GM18867 (cell line): ENCODE measurements at regions not wholly inside any gene's neighbourhood (a gene's known extent, or its start where the extent isn't known, plus 50 kb on each side); places are given as distances from the start of the nearest gene placed in this dataset.

Source experiments
- ATAC-seq: cut with Tn5 transposase; IDR thresholded peaks from one replicate; pipeline ENCODE4 v1.9.1; 2021; ENCODE audit warnings: mild to moderate bottlenecking, moderate library complexity; ENCODE audit not compliant: unreplicated experiment

DNA sequence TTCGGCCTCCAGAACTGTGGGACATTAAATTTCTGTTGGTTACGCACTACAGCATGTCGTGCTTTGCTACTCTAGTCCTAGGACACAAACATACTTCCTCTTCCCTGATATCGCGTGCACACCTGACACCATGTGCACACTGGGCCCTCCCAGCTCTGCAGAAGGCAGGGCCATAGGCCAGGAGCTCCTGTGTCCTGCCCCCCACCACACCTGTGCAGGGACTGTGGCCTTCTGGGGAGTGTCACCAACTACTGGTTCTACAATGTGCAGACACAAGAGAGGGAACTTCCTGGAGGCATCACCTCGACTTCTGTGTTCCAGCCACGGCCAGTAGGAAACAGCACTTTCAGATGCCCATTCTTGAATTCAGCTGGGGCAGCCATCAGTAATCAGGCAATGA lies 646.4 kb upstream of the MGMT start:
- no peak for ATAC-seq

GRCh38 chr10:128823201-128823600 lies 643.8 kb upstream of the MGMT start:
- ATAC-seq: no peak

DNA sequence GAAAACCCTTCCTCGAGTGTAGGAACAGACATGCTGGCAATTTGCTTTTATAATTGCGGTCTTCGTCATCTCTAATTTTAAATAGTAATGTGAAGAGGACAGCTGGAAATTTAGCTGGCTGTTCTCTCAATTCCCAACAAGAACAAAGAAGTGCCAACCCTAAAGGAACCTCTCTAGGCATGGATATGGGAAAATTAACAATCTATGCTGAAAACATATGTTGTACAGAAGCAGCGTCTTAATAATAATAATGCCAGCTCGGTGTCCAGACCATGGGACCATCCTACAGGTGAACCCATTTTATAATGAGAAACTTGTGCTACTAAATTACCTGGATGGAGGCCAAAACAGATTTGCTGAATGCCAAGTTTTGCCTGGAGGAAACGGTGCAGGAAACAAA lies 641.4 kb upstream of the MGMT start:
- ATAC-seq: no peak

- no peak for ATAC-seq
These were observed 633.4 kb upstream of the MGMT start for GRCh38 chr10:128833671-128834070.

DNA sequence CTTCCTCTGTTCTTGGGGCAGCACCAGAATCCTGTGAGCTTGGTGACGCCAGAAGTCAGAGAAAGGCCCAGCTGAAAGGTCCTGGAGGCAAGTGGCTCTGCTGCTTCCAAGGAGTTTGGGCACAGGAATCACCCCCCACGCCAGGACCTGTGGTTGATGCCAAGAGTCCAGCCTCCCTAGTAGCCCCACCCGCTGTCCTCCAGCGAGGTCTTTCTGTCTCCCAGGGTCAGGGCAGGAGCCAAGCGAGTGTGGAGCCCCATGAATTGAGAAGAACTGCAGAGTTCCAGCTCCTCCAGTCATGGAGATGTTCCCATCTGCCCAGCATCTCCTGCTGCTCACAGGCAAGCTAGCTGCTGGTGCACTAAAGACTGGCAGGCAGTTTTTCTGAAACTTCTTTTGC lies 631.7 kb upstream of the MGMT start:
- ATAC-seq: no peak

DNA sequence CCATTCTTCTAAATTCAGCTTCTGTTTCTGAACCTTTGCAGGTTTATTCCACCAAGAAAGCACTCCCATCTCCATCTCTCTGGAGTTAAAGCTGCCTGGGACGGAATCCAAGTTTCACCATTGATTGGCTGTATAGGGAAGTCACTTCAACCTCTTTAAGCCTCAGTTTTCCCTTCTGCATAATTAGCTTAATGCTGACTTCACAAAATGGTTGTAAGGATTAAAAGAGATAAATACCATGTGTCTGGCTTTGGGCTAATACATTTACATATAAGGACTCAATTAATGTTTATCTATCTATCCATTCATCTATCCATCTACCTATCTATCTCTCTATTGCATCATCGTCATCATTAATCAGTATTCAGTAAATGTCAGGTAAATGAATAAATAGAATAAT lies 629.6 kb upstream of the MGMT start:
- ATAC-seq: no peak

DNA sequence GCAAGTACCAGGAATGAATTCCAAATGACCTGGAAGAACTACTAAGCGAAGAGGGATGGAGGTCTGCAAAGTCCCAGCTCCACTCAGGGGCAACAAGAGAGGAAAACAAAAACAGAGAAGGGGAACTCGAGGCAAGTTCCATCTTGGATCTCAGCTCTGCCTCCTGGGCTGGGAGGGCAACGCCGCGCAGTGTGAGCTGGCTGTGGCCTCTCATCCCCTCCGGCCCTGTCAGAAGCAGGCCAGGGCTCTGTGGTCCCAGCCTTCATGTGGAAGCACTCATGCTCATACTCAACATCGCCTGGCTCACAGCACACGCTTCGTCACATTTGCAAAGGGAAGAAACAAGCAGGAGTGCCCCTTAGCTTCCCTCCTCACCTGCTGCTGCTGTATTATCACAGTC lies 627.9 kb upstream of the MGMT start:
- ATAC-seq: no peak

- ATAC-seq: no peak
These were observed 627.3 kb upstream of the MGMT start for GRCh38 chr10:128839701-128840100.

DNA sequence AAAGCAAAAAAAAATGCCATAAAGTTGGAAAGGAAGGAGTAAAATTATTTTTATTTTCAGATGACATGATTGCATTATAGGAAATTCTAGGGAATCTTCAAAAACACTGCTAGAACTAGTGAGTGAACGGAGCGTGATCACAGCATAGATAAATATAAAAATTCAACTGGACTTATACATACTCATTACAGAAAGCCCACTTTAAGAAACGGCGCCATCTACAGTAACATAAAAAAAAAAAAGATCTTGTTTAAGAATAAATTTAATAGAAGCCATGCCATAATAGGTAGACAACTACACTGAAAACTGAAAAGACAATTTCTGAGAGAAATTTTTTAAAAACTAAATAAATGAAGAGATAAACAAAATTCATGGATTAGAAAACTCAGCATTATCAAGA lies 623.1 kb upstream of the MGMT start:
- no peak for ATAC-seq

DNA sequence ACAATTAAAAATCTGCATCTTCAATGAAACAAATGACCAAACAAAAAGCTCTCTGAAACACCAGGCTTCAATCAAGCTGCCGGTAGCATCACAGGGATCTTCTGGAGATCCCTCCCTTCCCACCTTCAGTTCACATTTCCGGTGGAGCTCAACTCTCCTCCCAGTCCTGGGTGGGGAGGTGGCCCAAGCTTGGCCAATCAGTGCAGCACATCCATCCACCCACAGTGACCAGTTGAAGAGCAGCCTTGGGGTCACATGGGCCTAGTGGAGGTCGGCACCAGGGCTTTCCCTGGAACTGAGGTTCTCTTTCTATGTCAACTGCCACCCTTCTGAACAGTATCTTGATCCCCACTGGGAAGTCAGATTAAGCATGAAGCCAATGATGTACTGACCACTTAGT lies 620.1 kb upstream of the MGMT start:
- ATAC-seq: no peak

DNA sequence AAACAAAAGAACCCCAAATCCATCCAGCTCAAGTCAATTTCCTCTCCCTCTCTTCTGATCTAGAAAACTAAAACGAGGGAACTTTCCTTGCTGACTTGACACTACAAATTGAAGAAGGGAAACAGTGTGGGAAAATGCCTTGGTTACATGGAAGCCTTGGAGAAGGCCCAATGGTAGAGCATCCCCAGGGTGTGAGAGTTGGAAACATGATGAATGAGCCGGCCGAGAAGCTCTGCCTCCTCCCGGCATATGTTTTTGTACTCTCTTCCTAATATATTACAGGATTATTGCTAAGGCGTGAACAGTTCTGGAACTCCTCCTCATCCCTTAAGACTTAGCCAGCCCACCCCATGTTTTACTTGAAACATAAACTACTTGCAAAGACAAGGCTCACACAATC lies 618.2 kb upstream of the MGMT start:
- ATAC-seq: no peak

- no peak for ATAC-seq
These were observed 616.4 kb upstream of the MGMT start for GRCh38 chr10:128850647-128851046.

DNA sequence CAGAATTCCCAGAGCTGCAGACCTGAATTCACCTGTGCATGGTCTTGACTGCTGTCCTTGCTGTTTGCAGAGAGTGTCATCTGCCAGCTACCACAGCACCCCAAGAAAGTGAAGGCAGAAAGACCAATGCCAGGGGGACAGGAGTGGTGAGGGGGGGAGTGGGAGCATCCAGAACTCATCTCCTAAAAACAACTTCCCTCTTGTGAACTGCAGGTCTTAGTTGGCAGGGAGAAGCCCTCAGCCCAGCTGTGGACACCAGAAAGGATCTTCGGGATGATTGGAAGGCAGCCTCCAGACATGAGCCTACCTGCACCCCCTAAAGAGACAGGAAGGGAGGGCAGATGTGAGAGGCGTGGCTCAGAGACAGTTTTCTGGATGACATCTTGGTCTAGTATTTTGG lies 615.8 kb upstream of the MGMT start:
- no peak for ATAC-seq

- ATAC-seq: no peak
These were observed 615.3 kb upstream of the MGMT start for GRCh38 chr10:128851726-128852125.

DNA sequence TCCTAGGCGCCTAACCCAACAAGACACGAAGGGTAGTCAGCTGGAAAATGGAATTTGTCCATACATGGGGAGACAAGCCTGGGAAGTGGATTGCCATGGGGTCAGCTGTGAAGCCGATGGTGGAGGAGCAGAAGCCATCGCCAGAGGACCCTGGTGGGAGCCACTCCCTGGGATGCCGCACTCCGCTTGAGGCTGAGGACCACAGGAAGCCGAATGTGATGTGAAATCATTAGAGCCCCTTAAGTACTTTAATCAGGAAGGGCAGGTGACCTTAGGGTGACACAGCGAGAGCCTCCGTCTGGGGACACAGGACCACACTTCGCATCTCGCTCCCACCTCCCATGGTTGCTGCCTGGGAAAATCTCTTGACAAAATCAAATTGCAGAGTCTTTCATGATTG lies 614.6 kb upstream of the MGMT start:
- no peak for ATAC-seq

GRCh38 chr10:128852902-128853301 lies 614.1 kb upstream of the MGMT start:
- ATAC-seq: no peak

DNA sequence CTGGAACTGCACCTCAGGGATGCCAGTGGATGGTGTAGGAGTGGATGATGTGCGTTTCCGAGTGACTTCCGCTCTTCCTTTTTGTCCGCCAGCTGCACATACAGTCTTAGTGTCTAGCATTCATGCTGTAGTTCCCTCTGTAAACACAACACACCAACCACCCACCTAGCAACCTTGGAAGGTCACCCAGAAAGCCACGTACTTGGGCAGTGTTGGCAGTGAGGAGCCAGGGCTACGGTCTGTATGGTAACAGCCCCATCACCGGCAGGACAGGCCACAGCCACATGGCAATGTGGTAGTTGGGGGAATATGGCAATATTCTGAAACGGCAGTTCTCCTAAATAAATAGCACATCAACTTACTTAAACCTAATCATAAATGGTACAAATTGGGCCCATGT lies 613.5 kb upstream of the MGMT start:
- ATAC-seq: no peak

DNA sequence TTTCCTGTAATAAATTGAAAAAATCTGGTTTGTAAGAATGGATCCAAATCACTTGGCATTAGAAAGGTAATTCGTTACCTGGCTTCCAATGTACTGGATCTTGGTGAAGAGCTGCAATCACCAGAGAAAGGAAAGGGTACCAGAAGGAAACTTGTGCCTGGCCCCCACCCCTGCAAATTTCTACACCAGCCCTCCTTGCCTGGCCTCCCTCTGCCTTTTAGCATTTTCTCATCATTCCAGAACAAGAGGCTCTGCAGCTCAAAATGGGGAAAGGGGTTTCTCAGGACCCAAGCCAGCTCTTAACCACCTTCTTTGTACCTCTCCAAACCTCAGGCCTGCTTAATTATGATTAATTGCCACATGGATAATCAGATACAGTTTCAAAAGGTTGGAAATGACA lies 612.8 kb upstream of the MGMT start:
- ATAC-seq: no peak

GRCh38 chr10:128854963-128855362 lies 612.1 kb upstream of the MGMT start:
- no peak for ATAC-seq

DNA sequence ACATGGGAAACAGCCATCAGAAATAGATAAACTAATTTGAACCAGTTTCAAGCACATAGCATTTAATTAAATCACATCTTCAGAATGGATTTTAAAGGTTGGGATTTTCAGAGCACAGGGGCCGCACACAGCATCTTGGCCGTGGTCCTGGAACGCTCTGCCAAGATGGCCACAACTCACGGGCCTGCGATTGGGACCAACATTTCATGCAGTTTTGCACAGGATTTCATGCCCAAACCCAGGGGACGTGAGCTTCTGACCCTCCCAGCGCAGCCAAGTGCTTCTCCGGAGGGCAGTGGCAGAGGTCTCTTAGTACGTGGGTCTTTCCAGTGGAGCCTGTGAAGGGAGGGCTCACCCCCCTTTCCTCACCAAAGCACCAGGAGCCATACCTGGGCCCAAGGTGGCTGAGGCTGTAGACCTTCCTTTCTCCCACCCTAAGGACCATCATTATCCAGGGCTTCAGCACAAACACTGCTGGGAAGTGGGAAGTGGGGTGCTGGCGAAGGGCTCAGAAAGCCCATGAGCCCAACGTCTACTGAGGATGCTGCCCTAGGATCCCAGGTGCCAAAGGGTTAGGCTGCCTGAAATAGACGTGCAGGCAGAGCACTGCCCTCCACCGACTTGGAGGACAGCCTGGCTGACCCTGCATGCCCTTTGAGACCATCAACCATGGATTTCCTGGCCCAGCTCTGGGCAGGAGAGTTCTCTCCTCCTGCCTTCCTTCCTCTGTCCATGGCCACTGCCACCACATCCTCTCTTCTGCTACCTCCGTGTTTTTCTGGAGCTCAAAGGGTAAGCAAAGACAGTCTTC lies 611.2 kb upstream of the MGMT start:
- ATAC-seq: no peak

DNA sequence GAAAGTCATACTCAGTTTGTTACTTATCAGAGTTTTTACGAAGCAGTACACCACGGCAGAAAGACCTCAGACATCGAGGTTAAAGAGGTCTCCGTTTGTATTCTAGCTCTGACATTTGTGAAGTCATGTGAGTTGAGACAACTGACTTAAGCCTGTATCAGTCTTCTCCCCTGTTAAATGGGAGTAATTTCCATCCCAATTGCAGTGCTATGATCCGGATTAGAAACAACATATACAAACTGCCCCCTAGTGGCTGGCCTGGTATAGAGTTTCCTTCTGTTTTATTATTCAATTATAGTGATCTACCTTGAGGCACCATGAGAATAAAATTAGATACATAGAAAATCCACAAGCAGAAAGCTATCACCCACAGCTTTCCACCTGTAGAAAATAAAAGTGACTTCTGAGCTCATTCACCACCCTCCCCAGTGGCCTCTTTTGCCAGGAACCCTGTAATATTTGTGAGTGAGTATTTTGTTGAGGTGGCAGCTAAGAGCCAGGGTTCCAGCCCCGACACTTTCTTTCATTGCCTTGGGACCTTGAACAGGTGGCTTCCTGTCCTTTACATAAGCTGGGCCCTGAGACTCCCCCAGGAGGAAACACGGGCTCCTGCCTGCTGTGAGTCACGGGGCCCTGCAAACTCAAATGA lies 607.2 kb upstream of the MGMT start:
- no peak for ATAC-seq

DNA sequence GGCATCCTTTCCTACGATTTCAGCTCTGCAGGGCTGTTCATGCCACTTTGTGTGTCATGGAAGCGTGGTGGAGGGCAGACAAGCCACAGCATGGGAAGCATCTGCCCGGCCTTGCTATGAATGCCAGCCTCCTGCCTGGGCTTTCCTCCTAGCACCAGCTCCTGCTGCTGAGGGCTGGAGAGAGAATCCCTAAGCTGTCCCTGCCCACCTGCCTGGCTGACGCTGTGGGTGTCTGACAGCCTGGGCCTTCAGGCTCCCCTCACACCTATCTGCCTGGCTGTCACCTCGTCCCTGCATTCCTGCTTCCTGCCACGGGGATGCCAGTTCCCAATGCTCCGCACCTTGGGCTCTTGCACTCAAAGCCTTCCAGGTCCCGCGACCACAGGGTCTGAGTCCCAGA lies 606.5 kb upstream of the MGMT start:
- ATAC-seq: no peak
